Astrocyte of the cerebellum (primary cell): ENCODE measurements at regions not wholly inside any gene's neighbourhood (a gene's known extent, or its start where the extent isn't known, plus 50 kb on each side); places are given as distances from the start of the nearest gene placed in this dataset.

Experiments
- DNase-seq: peaks from one replicate; pipeline ENCODE4 v3.0.0-alpha.2; 2011; ENCODE audit warnings: low read depth
- H3K4me3 ChIP-seq: 2 replicates; pipeline ENCODE4 v1.5.1; 2011; ENCODE audit warnings: mild to moderate bottlenecking, low read depth, low read length, moderate library complexity
- CTCF ChIP-seq: IDR thresholded peaks from 2 replicates; pipeline ENCODE4 v1.5.1; 2012; ENCODE audit warnings: low read length, low read depth, moderate library complexity, mild to moderate bottlenecking; ENCODE audit errors: missing control alignments
- in situ Hi-C: cut with HindIII; loops from 2 replicates; pipeline ENCODE4 v1.10.0; 2017; ENCODE audit warnings: low sequenced_read_pairs

- no peak for TF ChIP-seq CTCF
Measured at GRCh38 chrX:85504381-85504780, 124.9 kb upstream of the POF1B start.

GRCh38 chrX:85503258-85504158 lies 124.0 kb upstream of the POF1B start:
- TF ChIP-seq CTCF: no peak
- in situ Hi-C loops: no loop called here
- DNase-seq: no peak
- no peak overlapping the region for H3K4me3 ChIP-seq

More at GRCh38 chrX:85504381-85504780, 124.9 kb upstream of the POF1B start:
- H3K4me3 ChIP-seq: no peak overlapping the region
- no peak for DNase-seq
- in situ Hi-C loops: no loop called here

GRCh38 chrX:85501349-85501748 lies 121.9 kb upstream of the POF1B start:
- DNase-seq: no peak
- in situ Hi-C loops: no loop called here
- no peak for TF ChIP-seq CTCF
- H3K4me3 ChIP-seq: no peak overlapping the region

- in situ Hi-C loops: no loop called here
- no peak for TF ChIP-seq CTCF
Measured at GRCh38 chrX:85499400-85499799, 119.9 kb upstream of the POF1B start.

GRCh38 chrX:85493821-85494220 lies 114.4 kb upstream of the POF1B start:
- no peak overlapping the region for H3K4me3 ChIP-seq
- no peak for TF ChIP-seq CTCF
- in situ Hi-C loops: no loop called here
- DNase-seq: no peak

More at GRCh38 chrX:85499400-85499799, 119.9 kb upstream of the POF1B start:
- no peak overlapping the region for H3K4me3 ChIP-seq
- no peak for DNase-seq

GRCh38 chrX:85454295-85454694 lies 74.8 kb upstream of the POF1B start:
- TF ChIP-seq CTCF: no peak
- in situ Hi-C loops: no loop called here
- no peak overlapping the region for H3K4me3 ChIP-seq
- no peak for DNase-seq
